GM23338 (cell line): ENCODE measurements at regions not wholly inside any gene's neighbourhood (a gene's known extent, or its start where the extent isn't known, plus 50 kb on each side); places are given as distances from the start of the nearest gene placed in this dataset.

ENCODE experiments used
- ATAC-seq: fragments of 200-7000 bp; cut with Tn5 transposase; 3 replicates; pipeline ENCODE4 v1.9.1; 2020
- DNase-seq: peaks from one replicate; pipeline ENCODE4 v3.0.0-alpha.2; 2015; ENCODE audit warnings: low spot score
- H2AFZ ChIP-seq: fragments of 200-600 bp; sonication (generic); 2 replicates; pipeline ENCODE4 v1.8.0; 2016; ENCODE audit warnings: antibody characterized with exemption, mild to moderate bottlenecking, moderate library complexity
- H3F3A ChIP-seq: fragments of 200-600 bp; sonication (generic); replicated peaks from 2 replicates; pipeline ENCODE4 v1.8.0; 2017; ENCODE audit warnings: antibody characterized with exemption, mixed run types, low read depth
- H3K27ac ChIP-seq: fragments of 200-600 bp; sonication (generic); 2 replicates; pipeline ENCODE4 v1.6.1; 2016; ENCODE audit warnings: low read depth
- H3K27me3 ChIP-seq: fragments of 200-600 bp; sonication (generic); 2 replicates; pipeline ENCODE4 v1.8.0; 2016; ENCODE audit warnings: mild to moderate bottlenecking, mixed run types, moderate library complexity; ENCODE audit not compliant: insufficient read depth
- H3K36me3 ChIP-seq: fragments of 200-600 bp; sonication (generic); 2 replicates; pipeline ENCODE4 v1.8.0; 2016; ENCODE audit warnings: mild to moderate bottlenecking; ENCODE audit not compliant: insufficient read depth
- H3K4me1 ChIP-seq: fragments of 200-600 bp; sonication (generic); 2 replicates; pipeline ENCODE4 v1.8.0; 2016; ENCODE audit warnings: mild to moderate bottlenecking, moderate library complexity; ENCODE audit not compliant: insufficient read depth
- H3K4me2 ChIP-seq: fragments of 200-600 bp; sonication (generic); 2 replicates; pipeline ENCODE4 v1.7.1; 2017; ENCODE audit warnings: mixed run types
- H3K4me3 ChIP-seq: fragments of 200-600 bp; sonication (generic); 2 replicates; pipeline ENCODE4 v1.6.1; 2016; ENCODE audit warnings: mixed run types
- H3K79me2 ChIP-seq: fragments of 200-600 bp; sonication (generic); replicated peaks from 2 replicates; pipeline ENCODE4 v1.8.0; 2017; ENCODE audit warnings: mild to moderate bottlenecking; ENCODE audit not compliant: insufficient read depth
- H3K9me2 ChIP-seq: fragments of 200-600 bp; sonication (generic); 2 replicates; pipeline ENCODE4 v1.8.0; 2017; ENCODE audit not compliant: insufficient read depth
- H4K20me1 ChIP-seq: fragments of 200-600 bp; sonication (generic); replicated peaks from 2 replicates; pipeline ENCODE4 v1.8.0; 2017; ENCODE audit warnings: mild to moderate bottlenecking; ENCODE audit not compliant: insufficient read depth
- H3K27ac Mint-ChIP-seq: 2 replicates; pipeline ENCODE4 v1.8.0; 2020; ENCODE audit warnings: inconsistent platforms, mild to moderate bottlenecking, moderate library complexity, mixed read lengths
- H3K27me3 Mint-ChIP-seq: 3 replicates; pipeline ENCODE4 v1.8.0; 2022; ENCODE audit warnings: low read depth, mild to moderate bottlenecking, moderate library complexity, mixed read lengths, inconsistent platforms; ENCODE audit not compliant: insufficient read depth, poor library complexity
- H3K36me3 Mint-ChIP-seq: 3 replicates; pipeline ENCODE4 v1.8.0; 2021; ENCODE audit warnings: low read depth, mild to moderate bottlenecking, inconsistent platforms, moderate library complexity, mixed read lengths
- H3K4me1 Mint-ChIP-seq: 3 replicates; pipeline ENCODE4 v1.8.0; 2020; ENCODE audit warnings: mild to moderate bottlenecking, inconsistent platforms, mixed read lengths
- H3K4me3 Mint-ChIP-seq: 3 replicates; pipeline ENCODE4 v1.8.0; 2021; ENCODE audit warnings: moderate library complexity, mild to moderate bottlenecking, inconsistent platforms, mixed read lengths
- H3K9me3 Mint-ChIP-seq: 3 replicates; pipeline ENCODE4 v1.8.0; 2020; ENCODE audit warnings: moderate library complexity, mild to moderate bottlenecking, inconsistent platforms, mixed read lengths
- CREB1 ChIP-seq: fragments of 250-450 bp; sonication (Bioruptor Pico); IDR thresholded peaks from 2 replicates; pipeline ENCODE4 v1.5.0; 2020; ENCODE audit warnings: low read depth, mild to moderate bottlenecking, moderate library complexity
- CTCF ChIP-seq, 2 experiments: fragments of 200-600 bp in 1 of 2; sonication (generic) in 1 of 2; conservative IDR thresholded peaks; 2 replicates each; pipeline versions ENCODE4 v1.5.1 to v1.6.1; 2016 to 2017; ENCODE audit warnings: antibody characterized with exemption in 2 of 2, low read depth in 2 of 2, mild to moderate bottlenecking in 2 of 2, moderate library complexity in 1 of 2
- EZH2 ChIP-seq: fragments of 200-600 bp; sonication (generic); IDR thresholded peaks from one replicate; pipeline ENCODE4 v1.8.0; 2017; ENCODE audit warnings: antibody characterized with exemption, mild to moderate bottlenecking, low read depth; ENCODE audit not compliant: unreplicated experiment
- JUNB ChIP-seq: IDR thresholded peaks from one replicate; pipeline ENCODE4 v1.6.1; 2016; ENCODE audit warnings: antibody characterized with exemption; ENCODE audit not compliant: unreplicated experiment
- NANOG ChIP-seq: IDR thresholded peaks from 2 replicates; pipeline ENCODE4 v1.6.1; 2016; ENCODE audit warnings: antibody characterized with exemption, borderline replicate concordance
- POLR2AphosphoS5 ChIP-seq: IDR thresholded peaks from 2 replicates; pipeline ENCODE4 v1.6.1; 2016; ENCODE audit warnings: antibody characterized with exemption, low read depth
- REST ChIP-seq: IDR thresholded peaks from one replicate; pipeline ENCODE4 v1.6.1; 2018; ENCODE audit warnings: antibody characterized with exemption; ENCODE audit not compliant: unreplicated experiment
- STAT1 ChIP-seq: IDR thresholded peaks from one replicate; pipeline ENCODE4 v1.6.1; 2016; ENCODE audit warnings: antibody characterized with exemption; ENCODE audit not compliant: unreplicated experiment
- ZNF114 ChIP-seq: fragments of 250-450 bp; sonication (Bioruptor Pico); IDR thresholded peaks from 2 replicates; pipeline ENCODE4 v1.5.0; 2020; ENCODE audit warnings: mild to moderate bottlenecking, moderate library complexity
- ZNF331 ChIP-seq: fragments of 250-450 bp; sonication (Bioruptor Pico); IDR thresholded peaks from 2 replicates; pipeline ENCODE4 v1.5.0; 2020; ENCODE audit warnings: low read depth, mild to moderate bottlenecking, moderate library complexity

- H3K27ac Mint-ChIP-seq, result no peak overlapping the region
- Histone ChIP-seq H3K36me3 (no peaks in the 10 kb centered on the region), H2AFZ (no peak overlapping the region), H3K27ac (no peak overlapping the region), H3K79me2 (no peaks in the 10 kb centered on the region), H3K4me2 (no peak overlapping the region; the same call in 1 of the 2 replicates), H3K27me3 (peaks cover 43% of the 10 kb centered on the region), H4K20me1 (peaks cover 9% of the 10 kb centered on the region; the same call in 1 of the 2 replicates), H3K4me1 (peaks cover 31% of the 10 kb centered on the region), H3F3A (peaks cover 6% of the 10 kb centered on the region; the same call in 1 of the 2 replicates), H3K9me2 (no peaks in the 10 kb centered on the region), H3K4me3 (no peak overlapping the region)
- no peak for DNase-seq
- peaks cover 28% of the 10 kb centered on the region for H3K4me1 Mint-ChIP-seq
- peaks cover 42% of the 10 kb centered on the region for H3K27me3 Mint-ChIP-seq
- no peaks in the 10 kb centered on the region for H3K9me3 Mint-ChIP-seq
- no peak overlapping the region; the same call in 1 of the 3 replicates for H3K4me3 Mint-ChIP-seq
- TF ChIP-seq REST, result no peak
- no peak for TF ChIP-seq POLR2AphosphoS5
- no peak for TF ChIP-seq CREB1 (CRISPR knock-in tag)
- TF ChIP-seq NANOG, result no peak
- TF ChIP-seq ZNF331 (CRISPR knock-in tag), result no peak
- no peak for TF ChIP-seq STAT1
- no peak for TF ChIP-seq ZNF114 (CRISPR knock-in tag)
- TF ChIP-seq JUNB, result no peak
- no peak for TF ChIP-seq CTCF (conservative IDR thresholded peaks at IDR 0.05; ENCODE audit: low read depth in 2 of 2)
- TF ChIP-seq EZH2, result no peak
- no peaks in the 10 kb centered on the region; the same call in 2 of the 3 replicates for H3K36me3 Mint-ChIP-seq
- ATAC-seq, result no peak
Measured at GRCh38 chr16:85463672-85464382, 149.3 kb upstream of the GSE1 start.
